GM23248 (cell line): ENCODE measurements at regions not wholly inside any gene's neighbourhood (a gene's known extent, or its start where the extent isn't known, plus 50 kb on each side); places are given as distances from the start of the nearest gene placed in this dataset. TPM values are rescaled to one million over a fixed set of nuclear protein-coding genes. Genes with fewer than 3 reads are reported as not detected.

Experiments
- DNase-seq: peaks from one replicate; pipeline ENCODE4 v3.0.0-alpha.2; 2015
- H2AFZ ChIP-seq: fragments of 200-600 bp; sonication (generic); 2 replicates; pipeline ENCODE4 v1.6.1; 2016; ENCODE audit warnings: antibody characterized with exemption
- H3F3A ChIP-seq: fragments of 200-600 bp; sonication (generic); 2 replicates; pipeline ENCODE4 v1.6.1; 2016; ENCODE audit warnings: mild to moderate bottlenecking, antibody characterized with exemption, mixed run types; ENCODE audit not compliant: insufficient read depth
- H3K27ac ChIP-seq: fragments of 200-600 bp; sonication (generic); 2 replicates; pipeline ENCODE4 v1.5.1; 2016; ENCODE audit warnings: mild to moderate bottlenecking
- H3K27me3 ChIP-seq: fragments of 200-600 bp; sonication (generic); replicated peaks from 2 replicates; pipeline ENCODE4 v1.6.1; 2016; ENCODE audit warnings: mild to moderate bottlenecking; ENCODE audit not compliant: insufficient read depth
- H3K36me3 ChIP-seq: fragments of 200-600 bp; sonication (generic); 2 replicates; pipeline ENCODE4 v1.6.1; 2016; ENCODE audit warnings: low read depth, mild to moderate bottlenecking
- H3K4me1 ChIP-seq: fragments of 200-600 bp; sonication (generic); 2 replicates; pipeline ENCODE4 v1.6.1; 2016; ENCODE audit warnings: mild to moderate bottlenecking; ENCODE audit not compliant: insufficient read depth
- H3K4me2 ChIP-seq: fragments of 200-600 bp; sonication (generic); one replicate; pipeline ENCODE4 v1.6.1; 2016; ENCODE audit warnings: mild to moderate bottlenecking; ENCODE audit not compliant: unreplicated experiment
- H3K4me3 ChIP-seq: fragments of 200-600 bp; sonication (generic); 2 replicates; pipeline ENCODE4 v1.5.1; 2016; ENCODE audit warnings: mild to moderate bottlenecking
- H3K79me2 ChIP-seq: fragments of 200-600 bp; sonication (generic); 2 replicates; pipeline ENCODE4 v1.6.1; 2016; ENCODE audit warnings: mild to moderate bottlenecking; ENCODE audit not compliant: insufficient read depth
- H3K9ac ChIP-seq: fragments of 200-600 bp; sonication (generic); 2 replicates; pipeline ENCODE4 v1.6.1; 2016; ENCODE audit warnings: mild to moderate bottlenecking
- H3K9me2 ChIP-seq: fragments of 200-600 bp; sonication (generic); 2 replicates; pipeline ENCODE4 v1.6.1; 2016; ENCODE audit warnings: mixed run types, mild to moderate bottlenecking, moderate library complexity; ENCODE audit not compliant: insufficient read depth
- H3K9me3 ChIP-seq: fragments of 200-600 bp; sonication (generic); one replicate; pipeline ENCODE4 v1.6.1; 2017; ENCODE audit warnings: low read depth
- H4K20me1 ChIP-seq: fragments of 200-600 bp; sonication (generic); 2 replicates; pipeline ENCODE4 v1.6.0; 2016; ENCODE audit not compliant: insufficient read depth
- EZH2 ChIP-seq: fragments of 200-600 bp; sonication (generic); IDR thresholded peaks from 2 replicates; pipeline ENCODE4 v1.6.1; 2018; ENCODE audit warnings: antibody characterized with exemption, mild to moderate bottlenecking; ENCODE audit not compliant: insufficient read depth, poor library complexity, severe bottlenecking
- EZH2phosphoT487 ChIP-seq: fragments of 200-600 bp; sonication (generic); IDR thresholded peaks from 2 replicates; pipeline ENCODE4 v1.6.1; 2018; ENCODE audit warnings: antibody characterized with exemption, moderate library complexity, mild to moderate bottlenecking, low read depth; ENCODE audit not compliant: insufficient read depth
- WGBS, 2 experiments: methylation state at CpG; one replicate each; pipeline ENCODE4 v1.1.6; 2015 to 2017; ENCODE audit warnings: low lambda C conversion rate in 2 of 2, low coverage in 1 of 2; ENCODE audit errors: missing lambda C conversion rate in 2 of 2; 5-methylcytosine and 5-hydroxymethylcytosine counted together
- in situ Hi-C: fragments of 300-500 bp; cut with MboI; formaldehyde crosslinking; loops from 2 replicates; pipeline ENCODE4 v1.15.0; 2020
- small RNA-seq: library from RNA; depleted of rRNA; stranded (forward); fragments of <200 nt; gene quantifications from one replicate; pipeline ENCODE3, GENCODE V24; 2014; ENCODE audit warnings: low read depth, low replicate concordance

GRCh38 chr3:154480033-154480432 lies 50.0 kb upstream of the GPR149 start:
- no peak overlapping the region for H3K4me3 ChIP-seq
- no peak for TF ChIP-seq EZH2phosphoT487
- TF ChIP-seq EZH2: no peak
- no peaks in the 10 kb centered on the region for H3F3A ChIP-seq
- no peak overlapping the region for H3K27ac ChIP-seq
- in situ Hi-C loops: no loop called here
- no peaks in the 10 kb centered on the region for H3K9me3 ChIP-seq
- H2AFZ ChIP-seq: no peak overlapping the region
- no peaks in the 10 kb centered on the region for H3K9me2 ChIP-seq
- no peaks in the 10 kb centered on the region for H3K27me3 ChIP-seq
- 81 to 88% methylated on average over 4 of the region's 4 CpGs for WGBS, 2 experiments
- H4K20me1 ChIP-seq: no peaks in the 10 kb centered on the region
- no peaks in the 10 kb centered on the region for H3K79me2 ChIP-seq
- no peaks in the 10 kb centered on the region for H3K36me3 ChIP-seq
- H3K4me2 ChIP-seq: no peak overlapping the region
- no peak overlapping the region for H3K9ac ChIP-seq
- DNase-seq: no peak
- H3K4me1 ChIP-seq: no peaks in the 10 kb centered on the region

Small RNA genes lying in the stretch of these regions (small RNA-seq; reads per million reads assigned to genes)
- gene DYNLL1P5: not detected
